A549 (cell line): ENCODE measurements at regions not wholly inside any gene's neighbourhood (a gene's known extent, or its start where the extent isn't known, plus 50 kb on each side); places are given as distances from the start of the nearest gene placed in this dataset.

ENCODE experiments used
- ATAC-seq, 2 experiments: fragments of 200-7000 bp in 1 of 2; fragments of >200 bp in 1 of 2; cut with Nextera tagmentation in 1 of 2; cut with Tn5 transposase in 1 of 2; 3 replicates each; pipeline versions ENCODE4 v1.8.0 to v1.9.1; 2018 to 2020; ENCODE audit warnings: mild to moderate bottlenecking in 1 of 2, moderate library complexity in 1 of 2
- CTCF ChIA-PET: fragments of 300-600 bp; sonication (Branson Sonifier 250); formaldehyde crosslinking; extraction: SDS; loops from one replicate; lab custom pipeline; 2021; ENCODE audit warnings: antibody characterized with exemption, inconsistent platforms; lab: Yijun Ruan, JAX
- POLR2A ChIA-PET: fragments of 350-600 bp; formaldehyde crosslinking; extraction: SDS; loops from one replicate; lab custom pipeline; 2021; ENCODE audit warnings: antibody characterized with exemption, inconsistent platforms; lab: Yijun Ruan, JAX
- DNase-seq, 2 experiments: peaks; one replicate each; pipeline versions ENCODE4 v3.0.0 to v3.0.0-alpha.2; 2011 to 2016; ENCODE audit warnings: low read depth in 1 of 2, low spot score in 1 of 2
- FAIRE-seq: peaks from 2 replicates; lab custom pipeline; 2011; peaks lifted over from hg19 to GRCh38; lab: Jason Lieb, UNC
- H3K27ac ChIP-seq, 2 experiments: fragments of >200 bp; sonication (Bioruptor Twin); formaldehyde crosslinking; 3 replicates each; pipeline ENCODE4 v1.5.1; 2016 to 2017
- H3K4me1 ChIP-seq: fragments of >200 bp; sonication (Bioruptor Twin); formaldehyde crosslinking; 3 replicates; pipeline ENCODE4 v1.6.1; 2016
- H3K4me2 ChIP-seq: fragments of >200 bp; sonication (Bioruptor Twin); formaldehyde crosslinking; 3 replicates; pipeline ENCODE4 v1.6.1; 2016
- H3K4me3 ChIP-seq: fragments of >200 bp; sonication (Bioruptor Twin); formaldehyde crosslinking; 3 replicates; pipeline ENCODE4 v1.5.1; 2016
- H3K9me3 ChIP-seq: fragments of >200 bp; sonication (Bioruptor Twin); formaldehyde crosslinking; 3 replicates; pipeline ENCODE4 v1.6.1; 2016
- CBX2 ChIP-seq: fragments of 200-600 bp; sonication (generic); IDR thresholded peaks from 2 replicates; pipeline ENCODE4 v1.6.1; 2016; ENCODE audit warnings: low read depth, mild to moderate bottlenecking, borderline replicate concordance
- CHD2 ChIP-seq: fragments of 150-350 bp; IDR thresholded peaks from 2 replicates; pipeline ENCODE4 v1.6.1; 2014; ENCODE audit warnings: low read length; ENCODE audit not compliant: partially characterized antibody
- CHD4 ChIP-seq: fragments of 200-600 bp; sonication (generic); IDR thresholded peaks from 2 replicates; pipeline ENCODE4 v1.6.1; 2016; ENCODE audit warnings: antibody characterized with exemption, mild to moderate bottlenecking, borderline replicate concordance
- EHMT2 ChIP-seq: fragments of 200-600 bp; sonication (generic); IDR thresholded peaks from 2 replicates; pipeline ENCODE4 v1.6.1; 2016; ENCODE audit warnings: antibody characterized with exemption, low read depth, mild to moderate bottlenecking, moderate library complexity
- EP300 ChIP-seq, 2 experiments: fragments of >200 bp; sonication (Bioruptor Twin); formaldehyde crosslinking; IDR thresholded peaks; 2 replicates in 1 of 2; 3 replicates in 1 of 2; pipeline ENCODE4 v1.6.1; 2016 to 2017
- ESRRA ChIP-seq: fragments of 150-350 bp; IDR thresholded peaks from 2 replicates; pipeline ENCODE4 v1.6.1; 2014; ENCODE audit warnings: mild to moderate bottlenecking, low read length, borderline replicate concordance
- FOSL2 ChIP-seq, 2 experiments: fragments of 450-650 bp in 1 of 2; fragments of >200 bp in 1 of 2; sonication (Bioruptor Twin) in 1 of 2; formaldehyde crosslinking; IDR thresholded peaks; 2 replicates each; pipeline versions ENCODE4 v1.5.0 to v1.6.1; 2016 to 2020; ENCODE audit warnings: mild to moderate bottlenecking in 1 of 2, moderate library complexity in 1 of 2
- FOXS1 ChIP-seq: fragments of 250-450 bp; sonication (Bioruptor Pico); IDR thresholded peaks from 2 replicates; pipeline ENCODE4 v1.5.0; 2020; ENCODE audit warnings: mild to moderate bottlenecking, moderate library complexity
- HEYL ChIP-seq: fragments of 250-450 bp; sonication (Bioruptor Pico); IDR thresholded peaks from 2 replicates; pipeline ENCODE4 v1.8.0; 2021; ENCODE audit warnings: mild to moderate bottlenecking, moderate library complexity
- HOXA7 ChIP-seq: fragments of 250-450 bp; sonication (Bioruptor Pico); IDR thresholded peaks from 2 replicates; pipeline ENCODE4 v1.5.0; 2020; ENCODE audit warnings: mild to moderate bottlenecking, moderate library complexity
- JUN ChIP-seq, 2 experiments: fragments of >200 bp; sonication (Bioruptor Twin); formaldehyde crosslinking; IDR thresholded peaks; 2 replicates in 1 of 2; 3 replicates in 1 of 2; pipeline ENCODE4 v1.6.1; 2016 to 2017
- JUNB ChIP-seq: fragments of >200 bp; sonication (Bioruptor Twin); formaldehyde crosslinking; IDR thresholded peaks from 2 replicates; pipeline ENCODE4 v1.6.1; 2016
- KDM1A ChIP-seq: fragments of 200-600 bp; sonication (generic); IDR thresholded peaks from 2 replicates; pipeline ENCODE4 v1.6.1; 2016; ENCODE audit warnings: low read depth, mild to moderate bottlenecking
- MAFK ChIP-seq: fragments of 450-650 bp; IDR thresholded peaks from 2 replicates; pipeline ENCODE4 v1.6.1; 2014; ENCODE audit not compliant: partially characterized antibody
- MAZ ChIP-seq: fragments of 150-350 bp; IDR thresholded peaks from 2 replicates; pipeline ENCODE4 v1.6.1; 2014; ENCODE audit warnings: antibody characterized with exemption, low read depth, low read length, borderline replicate concordance
- MYC ChIP-seq: IDR thresholded peaks from 2 replicates; pipeline ENCODE4 v1.6.1; 2012; ENCODE audit warnings: mild to moderate bottlenecking, inconsistent platforms, low read length, improper control_type of control experiment, borderline replicate concordance
- NPAS2 ChIP-seq: fragments of 250-450 bp; sonication (Bioruptor Pico); IDR thresholded peaks from 2 replicates; pipeline ENCODE4 v1.8.0; 2022; ENCODE audit warnings: mild to moderate bottlenecking, moderate library complexity, borderline replicate concordance
- PHF8 ChIP-seq: fragments of 200-600 bp; sonication (generic); IDR thresholded peaks from 2 replicates; pipeline ENCODE4 v1.6.1; 2016; ENCODE audit warnings: low read depth, mild to moderate bottlenecking, antibody characterized with exemption, moderate library complexity, borderline replicate concordance
- POLR2AphosphoS2 ChIP-seq: conservative IDR thresholded peaks from 2 replicates; pipeline ENCODE4 v1.6.1; 2012; ENCODE audit warnings: low read length, improper control_type of control experiment, inconsistent platforms
- RAD21 ChIP-seq, 2 experiments: fragments of >200 bp in 1 of 2; sonication (Bioruptor Twin) in 1 of 2; formaldehyde crosslinking in 1 of 2; IDR thresholded peaks in 1 of 2; conservative IDR thresholded peaks in 1 of 2; 2 replicates in 1 of 2; 3 replicates in 1 of 2; pipeline ENCODE4 v1.6.1; 2012 to 2018; ENCODE audit warnings: inconsistent platforms in 1 of 2
- RCOR1 ChIP-seq: fragments of 150-350 bp; IDR thresholded peaks from 2 replicates; pipeline ENCODE4 v1.6.1; 2014; ENCODE audit warnings: antibody characterized with exemption, low read length, low read depth
- RNF2 ChIP-seq: fragments of 200-600 bp; sonication (generic); IDR thresholded peaks from 2 replicates; pipeline ENCODE4 v1.6.1; 2016; ENCODE audit warnings: low read depth, mild to moderate bottlenecking, antibody characterized with exemption, moderate library complexity, borderline replicate concordance
- SREBF2 ChIP-seq: fragments of 450-650 bp; IDR thresholded peaks from 2 replicates; pipeline ENCODE4 v1.6.1; 2014; ENCODE audit warnings: mild to moderate bottlenecking, moderate library complexity
- TP53 ChIP-seq: fragments of 250-450 bp; sonication (Bioruptor Pico); IDR thresholded peaks from 2 replicates; pipeline ENCODE4 v1.5.0; 2021; ENCODE audit warnings: mild to moderate bottlenecking, moderate library complexity
- USF2 ChIP-seq: fragments of 450-650 bp; IDR thresholded peaks from 2 replicates; pipeline ENCODE4 v1.6.1; 2014; ENCODE audit warnings: antibody characterized with exemption
- WGBS: methylation state at CpG from one replicate; pipeline ENCODE4 v1.1.6; 2017; ENCODE audit errors: missing lambda C conversion rate; 5-methylcytosine and 5-hydroxymethylcytosine counted together
- TF ChIP-seq, protein P1 (sequence below): fragments of 200-600 bp; sonication (generic); IDR thresholded peaks from 2 replicates; pipeline ENCODE4 v1.6.1; 2016; ENCODE audit warnings: antibody characterized with exemption, mild to moderate bottlenecking, moderate library complexity

DNA sequence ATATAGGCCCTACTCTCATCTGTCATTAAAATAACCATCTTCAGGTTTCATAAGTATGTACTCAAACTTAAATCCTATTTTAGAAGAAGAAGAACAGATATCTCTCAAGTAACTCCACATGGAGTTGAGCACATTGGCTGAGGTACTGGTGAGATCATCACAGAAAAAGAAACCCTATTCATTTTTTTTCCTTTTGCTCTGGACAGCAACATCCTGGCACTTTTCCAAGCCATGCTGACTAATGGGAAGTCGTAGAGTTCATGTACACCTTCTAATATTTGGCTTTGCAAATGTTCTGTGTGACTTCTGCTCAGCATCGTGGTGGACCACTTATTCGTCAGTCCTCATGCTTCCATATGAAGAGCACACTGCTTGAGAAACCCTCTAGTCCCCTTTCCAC lies 336.0 kb upstream of the KCNH8 start:
- TF ChIP-seq MAFK (no peak), PHF8 (no peak), RCOR1 (no peak), MYC (no peak), KDM1A (no peak), SREBF2 (no peak), EHMT2 (no peak), ESRRA (no peak), FOSL2 (IDR thresholded peaks at IDR 0.05) (no peak), FOSL2 (CRISPR knock-in tag; IDR thresholded peaks at IDR 0.05) (no peak), MAZ (no peak), POLR2AphosphoS2 (no peak), CBX2 (no peak), CHD2 (no peak), RNF2 (no peak), USF2 (no peak), EP300 (IDR thresholded peaks at IDR 0.05) (no peak), CHD4 (no peak), RAD21 (conservative IDR thresholded peaks at IDR 0.05 in 1 of 2, IDR thresholded peaks at IDR 0.05 in 1 of 2) (no peak)
- TF ChIP-seq, all 56 proteins: peak for 0
- no peak for FAIRE-seq
- ChIA-PET CTCF (no interaction called here), POLR2A (no interaction called here)
- DNase-seq: no peak
- no peak overlapping the region for H3K4me2 ChIP-seq
- H3K9me3 ChIP-seq: no peaks in the 10 kb centered on the region
- 3% methylated on average over 3 of the region's 3 CpGs for WGBS
- no peak for ATAC-seq
- H3K4me1 ChIP-seq: no peaks in the 10 kb centered on the region
- H3K4me3 ChIP-seq: no peak overlapping the region
- H3K27ac ChIP-seq: no peak overlapping the region

- no peaks in the 10 kb centered on the region for H3K9me3 ChIP-seq
- no peak for TF ChIP-seq HEYL
- TF ChIP-seq NPAS2 (CRISPR knock-in tag): no peak
- no peak for TF ChIP-seq CHD2
- TF ChIP-seq JUN (IDR thresholded peaks at IDR 0.05): no peak
- TF ChIP-seq HOXA7 (CRISPR knock-in tag): no peak
- TF ChIP-seq, protein P1, sequence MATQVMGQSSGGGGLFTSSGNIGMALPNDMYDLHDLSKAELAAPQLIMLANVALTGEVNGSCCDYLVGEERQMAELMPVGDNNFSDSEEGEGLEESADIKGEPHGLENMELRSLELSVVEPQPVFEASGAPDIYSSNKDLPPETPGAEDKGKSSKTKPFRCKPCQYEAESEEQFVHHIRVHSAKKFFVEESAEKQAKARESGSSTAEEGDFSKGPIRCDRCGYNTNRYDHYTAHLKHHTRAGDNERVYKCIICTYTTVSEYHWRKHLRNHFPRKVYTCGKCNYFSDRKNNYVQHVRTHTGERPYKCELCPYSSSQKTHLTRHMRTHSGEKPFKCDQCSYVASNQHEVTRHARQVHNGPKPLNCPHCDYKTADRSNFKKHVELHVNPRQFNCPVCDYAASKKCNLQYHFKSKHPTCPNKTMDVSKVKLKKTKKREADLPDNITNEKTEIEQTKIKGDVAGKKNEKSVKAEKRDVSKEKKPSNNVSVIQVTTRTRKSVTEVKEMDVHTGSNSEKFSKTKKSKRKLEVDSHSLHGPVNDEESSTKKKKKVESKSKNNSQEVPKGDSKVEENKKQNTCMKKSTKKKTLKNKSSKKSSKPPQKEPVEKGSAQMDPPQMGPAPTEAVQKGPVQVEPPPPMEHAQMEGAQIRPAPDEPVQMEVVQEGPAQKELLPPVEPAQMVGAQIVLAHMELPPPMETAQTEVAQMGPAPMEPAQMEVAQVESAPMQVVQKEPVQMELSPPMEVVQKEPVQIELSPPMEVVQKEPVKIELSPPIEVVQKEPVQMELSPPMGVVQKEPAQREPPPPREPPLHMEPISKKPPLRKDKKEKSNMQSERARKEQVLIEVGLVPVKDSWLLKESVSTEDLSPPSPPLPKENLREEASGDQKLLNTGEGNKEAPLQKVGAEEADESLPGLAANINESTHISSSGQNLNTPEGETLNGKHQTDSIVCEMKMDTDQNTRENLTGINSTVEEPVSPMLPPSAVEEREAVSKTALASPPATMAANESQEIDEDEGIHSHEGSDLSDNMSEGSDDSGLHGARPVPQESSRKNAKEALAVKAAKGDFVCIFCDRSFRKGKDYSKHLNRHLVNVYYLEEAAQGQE: no peak
- TF ChIP-seq TP53 (CRISPR knock-in tag): no peak
- no peak for TF ChIP-seq CHD4
- TF ChIP-seq FOXS1 (CRISPR knock-in tag): no peak
- TF ChIP-seq JUNB: no peak
- TF ChIP-seq, all 56 proteins: peak for 0
- no peak overlapping the region for H3K4me2 ChIP-seq
- ATAC-seq (no peak), DNase-seq (no peak), FAIRE-seq (no peak)
- H3K27ac ChIP-seq: no peak overlapping the region
- ChIA-PET POLR2A (no interaction called here), CTCF (no interaction called here)
- 0% methylated on average over 1 of the region's 1 CpG for WGBS
- no peaks in the 10 kb centered on the region for H3K4me1 ChIP-seq
- no peak overlapping the region for H3K4me3 ChIP-seq
Observed at GRCh38 chr3:18810306-18810661, 338.0 kb upstream of the KCNH8 start.
